HUES64 (cell line): ENCODE measurements at regions not wholly inside any gene's neighbourhood (a gene's known extent, or its start where the extent isn't known, plus 50 kb on each side); places are given as distances from the start of the nearest gene placed in this dataset.
"Not testable (repeated sequence)": the region's sequence is repeated elsewhere in the genome, so short reads cannot be mapped to it uniquely, and the experiment has no call there.

ENCODE experiments used
- H3K27ac ChIP-seq: 2 replicates; pipeline ENCODE4 v1.7.0; 2013; ENCODE audit warnings: low read depth, low read length, inconsistent platforms
- H3K27me3 ChIP-seq: 2 replicates; pipeline ENCODE4 v1.6.1; 2013; ENCODE audit warnings: mild to moderate bottlenecking, low read length; ENCODE audit not compliant: insufficient read depth
- H3K36me3 ChIP-seq: 2 replicates; pipeline ENCODE4 v1.6.1; 2013; ENCODE audit warnings: mild to moderate bottlenecking, low read length; ENCODE audit not compliant: insufficient read depth
- H3K4me1 ChIP-seq: 2 replicates; pipeline ENCODE4 v1.6.1; 2013; ENCODE audit warnings: mild to moderate bottlenecking, low read length, moderate library complexity; ENCODE audit not compliant: insufficient read depth
- H3K4me3 ChIP-seq: 2 replicates; pipeline ENCODE4 v1.5.1; 2013; ENCODE audit warnings: mild to moderate bottlenecking, low read length, moderate library complexity
- H3K9ac ChIP-seq: 2 replicates; pipeline ENCODE4 v1.6.1; 2013; ENCODE audit warnings: mild to moderate bottlenecking, low read depth, low read length
- H3K9me3 ChIP-seq: 2 replicates; pipeline ENCODE4 v1.6.1; 2013; ENCODE audit warnings: low read depth, low read length; ENCODE audit not compliant: insufficient read depth
- WGBS: fragments of 150-250, 120-280 bp; methylation state at CpG from one replicate; pipeline ENCODE4 v1.1.7; 2013; ENCODE audit warnings: missing lambda C conversion rate; 5-methylcytosine and 5-hydroxymethylcytosine counted together

- H3K4me3 ChIP-seq, H3K9ac ChIP-seq, H3K27ac ChIP-seq, H3K36me3 ChIP-seq, H3K27me3 ChIP-seq, H3K4me1 ChIP-seq, H3K9me3 ChIP-seq: not testable (repeated sequence)
- WGBS = 93% methylated on average over 6 of the region's 6 CpGs
These were observed 82.7 kb downstream of the TFRC start for GRCh38 chr3:195999176-195999575.

GRCh38 chr3:195996314-195996713 is 85.6 kb downstream of the TFRC start:
- not testable (repeated sequence) for H3K9me3 ChIP-seq, H3K27me3 ChIP-seq, H3K4me1 ChIP-seq, H3K27ac ChIP-seq, H3K36me3 ChIP-seq, H3K4me3 ChIP-seq, H3K9ac ChIP-seq
- 88% methylated on average over 3 of the region's 18 CpGs for WGBS

- not testable (repeated sequence) for H3K27me3 ChIP-seq, H3K4me3 ChIP-seq, H3K9ac ChIP-seq, H3K27ac ChIP-seq, H3K9me3 ChIP-seq, H3K4me1 ChIP-seq, H3K36me3 ChIP-seq
- WGBS = 32% methylated on average over 9 of the region's 14 CpGs
These were observed 86.0 kb upstream of the TNK2 start for GRCh38 chr3:195994343-195994742.

- 95% methylated on average over 5 of the region's 11 CpGs for WGBS
- not testable (repeated sequence) for H3K4me3 ChIP-seq, H3K27me3 ChIP-seq, H3K4me1 ChIP-seq, H3K27ac ChIP-seq, H3K36me3 ChIP-seq, H3K9me3 ChIP-seq, H3K9ac ChIP-seq
These were observed 85.3 kb upstream of the TNK2 start for GRCh38 chr3:195993671-195994070.

GRCh38 chr3:195992956-195993595 is 84.7 kb upstream of the TNK2 start:
- not testable (repeated sequence) for H3K9ac ChIP-seq, H3K9me3 ChIP-seq, H3K4me3 ChIP-seq, H3K4me1 ChIP-seq, H3K27ac ChIP-seq, H3K27me3 ChIP-seq, H3K36me3 ChIP-seq
- 92% methylated on average over 15 of the region's 20 CpGs for WGBS

GRCh38 chr3:195991986-195992385 is 83.6 kb upstream of the TNK2 start:
- H3K4me1 ChIP-seq, H3K36me3 ChIP-seq, H3K9ac ChIP-seq, H3K27ac ChIP-seq, H3K27me3 ChIP-seq, H3K4me3 ChIP-seq, H3K9me3 ChIP-seq: not testable (repeated sequence)
- 86% methylated on average over 8 of the region's 12 CpGs for WGBS

GRCh38 chr3:195991243-195991642 is 82.9 kb upstream of the TNK2 start:
- H3K9ac ChIP-seq, H3K4me3 ChIP-seq, H3K27ac ChIP-seq, H3K36me3 ChIP-seq, H3K4me1 ChIP-seq, H3K27me3 ChIP-seq, H3K9me3 ChIP-seq: not testable (repeated sequence)
- 87% methylated on average over 11 of the region's 12 CpGs for WGBS

- H3K9ac ChIP-seq, H3K27me3 ChIP-seq, H3K9me3 ChIP-seq, H3K36me3 ChIP-seq, H3K4me1 ChIP-seq, H3K27ac ChIP-seq: not testable (repeated sequence)
- H3K4me3 ChIP-seq = peak overlapping the region; percentile 76
- WGBS = 72% methylated on average over 5 of the region's 7 CpGs
These were observed 82.5 kb upstream of the TNK2 start for GRCh38 chr3:195990841-195991174.

- H3K4me3 ChIP-seq = peak overlapping the region; percentile 76
- not testable (repeated sequence) for H3K36me3 ChIP-seq, H3K4me1 ChIP-seq, H3K27me3 ChIP-seq, H3K9me3 ChIP-seq
- 3% methylated on average over 76 of the region's 107 CpGs for WGBS
- H3K9ac ChIP-seq = peak overlapping the region; percentile 74
- peak overlapping the region; percentile 58; the same call in 1 of the 2 replicates for H3K27ac ChIP-seq
These were observed 81.8 kb upstream of the TNK2 start for GRCh38 chr3:195989921-195990840.

GRCh38 chr3:195989197-195989920 is 81.0 kb upstream of the TNK2 start:
- H3K27ac ChIP-seq, H3K4me1 ChIP-seq, H3K9me3 ChIP-seq, H3K36me3 ChIP-seq, H3K27me3 ChIP-seq: not testable (repeated sequence)
- 0% methylated on average over 17 of the region's 46 CpGs for WGBS
- peak overlapping the region; percentile 61 for H3K4me3 ChIP-seq
- 0 out of 2 replicates have a peak overlapping the region, but pooled peaks have one; percentile 40 for H3K9ac ChIP-seq

GRCh38 chr3:195988764-195989163 is 80.4 kb upstream of the TNK2 start:
- WGBS = 72% methylated on average over 4 of the region's 7 CpGs
- H3K36me3 ChIP-seq, H3K27ac ChIP-seq, H3K27me3 ChIP-seq, H3K4me3 ChIP-seq, H3K9ac ChIP-seq, H3K9me3 ChIP-seq, H3K4me1 ChIP-seq: not testable (repeated sequence)
